Epithelial cell of esophagus (primary cell): ENCODE measurements at regions not wholly inside any gene's neighbourhood (a gene's known extent, or its start where the extent isn't known, plus 50 kb on each side); places are given as distances from the start of the nearest gene placed in this dataset.

Source experiments
- DNase-seq: peaks from one replicate; pipeline ENCODE4 v3.0.0; 2010; ENCODE audit warnings: low read depth
- H3K4me3 ChIP-seq: 2 replicates; pipeline ENCODE4 v1.5.1; 2011; ENCODE audit warnings: mild to moderate bottlenecking, low read length, control low read depth
- TF ChIP-seq, protein P1 (sequence below): IDR thresholded peaks from 2 replicates; pipeline ENCODE4 v1.5.1; 2011; ENCODE audit warnings: low read depth, mild to moderate bottlenecking, low read length, control low read depth, inconsistent platforms; ENCODE audit not compliant: insufficient read depth; ENCODE audit errors: missing control alignments

DNA sequence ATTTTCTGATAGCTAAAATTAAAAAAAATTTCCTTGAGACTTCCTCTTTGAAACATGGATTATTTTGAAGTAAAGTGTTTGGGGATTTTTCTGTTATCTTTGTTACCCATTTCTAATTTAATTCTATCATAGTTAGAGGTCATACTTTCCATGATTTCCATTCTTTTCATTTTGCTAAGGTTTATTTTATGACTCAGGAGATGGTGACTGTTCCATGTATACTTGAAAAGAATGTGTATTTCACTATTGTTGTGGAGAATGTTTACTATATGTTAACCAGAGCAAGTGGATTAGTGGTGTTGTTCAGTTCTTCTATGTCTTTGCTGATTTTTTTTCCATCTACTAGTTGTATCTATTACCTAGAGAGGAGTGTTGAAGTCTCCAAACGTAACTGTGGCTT, 250.5 kb upstream of the PELI2 start:
- peak; percentile 53 for DNase-seq
- no peak overlapping the region for H3K4me3 ChIP-seq

DNA sequence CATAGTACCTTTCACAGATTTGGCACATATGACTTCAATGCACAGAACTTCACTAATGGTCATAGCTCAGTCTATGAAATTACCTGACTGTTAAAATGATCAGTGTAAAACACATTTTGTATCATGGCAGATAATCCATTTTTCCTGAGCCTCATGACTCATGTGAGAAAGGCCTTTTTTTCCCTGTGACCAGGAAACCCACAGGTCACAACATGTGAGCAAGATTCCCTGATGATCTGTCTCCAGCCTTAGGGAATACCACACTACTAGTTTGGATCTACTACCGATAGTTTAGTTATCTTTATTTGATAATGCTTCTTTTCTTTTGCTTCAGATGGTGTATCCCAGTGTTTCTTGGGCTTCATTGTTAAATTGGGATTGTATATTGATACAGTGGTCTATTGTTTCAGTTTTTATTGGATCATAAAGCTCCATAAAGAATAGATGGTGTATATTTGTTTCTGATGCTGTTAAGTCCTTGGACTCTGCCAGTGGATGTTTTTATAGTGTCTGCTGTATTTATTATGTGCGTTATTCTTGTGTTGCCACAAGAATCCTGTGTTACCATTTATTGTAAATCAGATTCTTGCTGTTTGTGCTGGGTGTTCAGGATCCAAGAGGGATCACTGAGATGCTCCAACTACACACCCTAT, 248.7 kb upstream of the PELI2 start:
- TF ChIP-seq, protein P1, sequence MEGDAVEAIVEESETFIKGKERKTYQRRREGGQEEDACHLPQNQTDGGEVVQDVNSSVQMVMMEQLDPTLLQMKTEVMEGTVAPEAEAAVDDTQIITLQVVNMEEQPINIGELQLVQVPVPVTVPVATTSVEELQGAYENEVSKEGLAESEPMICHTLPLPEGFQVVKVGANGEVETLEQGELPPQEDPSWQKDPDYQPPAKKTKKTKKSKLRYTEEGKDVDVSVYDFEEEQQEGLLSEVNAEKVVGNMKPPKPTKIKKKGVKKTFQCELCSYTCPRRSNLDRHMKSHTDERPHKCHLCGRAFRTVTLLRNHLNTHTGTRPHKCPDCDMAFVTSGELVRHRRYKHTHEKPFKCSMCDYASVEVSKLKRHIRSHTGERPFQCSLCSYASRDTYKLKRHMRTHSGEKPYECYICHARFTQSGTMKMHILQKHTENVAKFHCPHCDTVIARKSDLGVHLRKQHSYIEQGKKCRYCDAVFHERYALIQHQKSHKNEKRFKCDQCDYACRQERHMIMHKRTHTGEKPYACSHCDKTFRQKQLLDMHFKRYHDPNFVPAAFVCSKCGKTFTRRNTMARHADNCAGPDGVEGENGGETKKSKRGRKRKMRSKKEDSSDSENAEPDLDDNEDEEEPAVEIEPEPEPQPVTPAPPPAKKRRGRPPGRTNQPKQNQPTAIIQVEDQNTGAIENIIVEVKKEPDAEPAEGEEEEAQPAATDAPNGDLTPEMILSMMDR, result no peak
- peak; percentile 88 for DNase-seq
- no peak overlapping the region for H3K4me3 ChIP-seq

More for the DNA sequence above, 250.5 kb upstream of the PELI2 start:
- TF ChIP-seq, protein P1, result no peak

DNA sequence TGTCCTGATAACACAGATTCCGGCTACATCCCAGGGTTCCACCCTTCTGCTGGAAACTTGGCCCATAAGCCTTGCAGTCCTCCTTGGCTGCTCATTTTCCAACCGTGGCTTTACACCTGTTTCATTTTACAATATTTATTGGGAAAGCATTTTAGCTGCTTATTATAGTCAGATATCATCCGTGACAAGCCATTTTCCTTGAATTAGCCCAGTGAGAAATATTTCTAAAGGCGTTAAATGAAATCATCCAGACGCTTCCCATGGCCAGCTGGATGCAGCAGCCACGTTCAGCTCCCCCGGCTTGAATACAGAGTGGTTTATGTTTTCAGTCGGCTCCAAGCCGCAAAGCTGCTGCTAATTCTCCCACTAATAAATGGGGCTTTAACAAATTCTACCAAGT, 245.0 kb upstream of the PELI2 start:
- H3K4me3 ChIP-seq, result no peak overlapping the region
- TF ChIP-seq, protein P1, result no peak
- DNase-seq, result no peak

DNA sequence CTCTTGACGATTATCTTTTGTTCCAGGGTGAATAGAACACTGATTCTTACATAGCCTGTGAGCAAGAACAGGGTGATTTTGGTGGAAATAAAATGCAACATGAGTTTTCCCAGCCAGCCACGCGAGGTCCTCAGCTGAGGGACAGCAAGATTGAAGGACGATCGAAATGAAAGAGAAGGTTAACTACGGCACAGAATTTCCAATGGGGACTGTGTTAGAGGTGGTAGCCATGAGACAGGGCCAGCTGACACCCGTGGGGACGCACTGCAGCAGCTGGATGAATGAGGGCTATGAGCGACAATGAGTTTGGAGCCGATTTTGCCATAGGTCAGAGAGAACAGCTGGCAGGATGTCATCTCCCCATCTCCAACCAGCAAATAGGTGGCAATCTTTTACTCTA, 243.4 kb upstream of the PELI2 start:
- no peak overlapping the region for H3K4me3 ChIP-seq
- no peak for DNase-seq
- TF ChIP-seq, protein P1, result no peak

GRCh38 chr14:55877942-55878341, 240.3 kb upstream of the PELI2 start:
- no peak overlapping the region for H3K4me3 ChIP-seq
- no peak for DNase-seq
- TF ChIP-seq, protein P1, result no peak

DNA sequence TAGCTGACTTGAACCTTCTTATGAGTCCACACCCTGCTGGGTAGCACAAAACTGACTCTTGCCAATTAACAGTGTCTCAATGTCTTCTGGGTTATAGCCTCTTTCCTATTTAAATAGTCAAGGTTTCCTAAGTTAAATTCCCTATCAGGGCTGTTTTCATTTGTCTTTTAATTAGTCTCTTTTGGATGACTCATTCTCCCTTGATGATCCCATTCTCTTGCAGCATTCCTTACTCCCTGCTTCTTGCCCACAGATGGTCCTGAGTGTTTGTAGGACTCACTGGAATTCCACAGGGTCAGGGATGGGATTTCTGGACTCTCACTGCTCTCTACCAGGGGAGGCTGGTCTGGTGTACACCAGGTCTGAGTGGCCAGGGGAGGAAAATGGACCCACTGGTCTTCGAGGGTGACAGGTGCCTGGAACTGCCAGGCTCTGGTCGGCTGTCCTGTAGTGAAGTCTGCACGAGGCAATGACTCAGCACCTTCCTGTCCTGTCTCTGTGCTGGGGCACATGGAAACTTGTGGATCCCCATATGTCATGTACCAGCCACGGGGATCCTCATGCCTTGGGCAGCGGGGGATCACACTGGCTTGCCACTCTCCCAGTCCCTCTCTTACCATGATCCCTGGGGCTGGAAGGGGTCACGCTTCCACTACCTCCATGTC, 236.5 kb upstream of the PELI2 start:
- TF ChIP-seq, protein P1, result no peak
- H3K4me3 ChIP-seq, result no peak overlapping the region
- peak; percentile 18 for DNase-seq

GRCh38 chr14:55884819-55885218, 233.4 kb upstream of the PELI2 start:
- peak; percentile 84 for DNase-seq
- H3K4me3 ChIP-seq, result no peak overlapping the region
- TF ChIP-seq, protein P1, result no peak
